ENCODE measurements at regions not wholly inside any gene's neighbourhood (a gene's known extent, or its start where the extent isn't known, plus 50 kb on each side); places are given as distances from the start of the nearest gene placed in this dataset.
A peak's percentile ranks its signal among the peaks of the same experiment; 100 is the strongest.

DNA sequence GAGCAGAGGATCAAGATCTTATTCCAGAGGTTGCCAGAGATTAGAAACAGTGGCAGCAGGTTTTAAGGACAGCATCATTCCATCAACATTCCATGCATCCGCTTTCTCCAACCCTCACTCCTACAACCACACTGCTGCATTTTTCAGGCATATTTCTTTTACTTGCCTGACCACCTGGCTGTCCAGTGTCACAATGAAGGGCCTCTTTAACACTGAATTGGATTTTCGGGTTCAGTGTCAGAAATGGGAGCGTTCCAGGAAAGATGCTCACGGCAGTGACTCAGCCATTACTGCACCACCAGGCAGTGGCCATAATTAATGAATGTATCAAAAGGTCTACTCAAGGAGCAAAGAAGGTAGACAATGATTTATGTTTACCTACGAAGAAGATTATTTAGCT is 200.4 kb upstream of the ESRRG start:
- TF ChIP-seq, protein P1, sequence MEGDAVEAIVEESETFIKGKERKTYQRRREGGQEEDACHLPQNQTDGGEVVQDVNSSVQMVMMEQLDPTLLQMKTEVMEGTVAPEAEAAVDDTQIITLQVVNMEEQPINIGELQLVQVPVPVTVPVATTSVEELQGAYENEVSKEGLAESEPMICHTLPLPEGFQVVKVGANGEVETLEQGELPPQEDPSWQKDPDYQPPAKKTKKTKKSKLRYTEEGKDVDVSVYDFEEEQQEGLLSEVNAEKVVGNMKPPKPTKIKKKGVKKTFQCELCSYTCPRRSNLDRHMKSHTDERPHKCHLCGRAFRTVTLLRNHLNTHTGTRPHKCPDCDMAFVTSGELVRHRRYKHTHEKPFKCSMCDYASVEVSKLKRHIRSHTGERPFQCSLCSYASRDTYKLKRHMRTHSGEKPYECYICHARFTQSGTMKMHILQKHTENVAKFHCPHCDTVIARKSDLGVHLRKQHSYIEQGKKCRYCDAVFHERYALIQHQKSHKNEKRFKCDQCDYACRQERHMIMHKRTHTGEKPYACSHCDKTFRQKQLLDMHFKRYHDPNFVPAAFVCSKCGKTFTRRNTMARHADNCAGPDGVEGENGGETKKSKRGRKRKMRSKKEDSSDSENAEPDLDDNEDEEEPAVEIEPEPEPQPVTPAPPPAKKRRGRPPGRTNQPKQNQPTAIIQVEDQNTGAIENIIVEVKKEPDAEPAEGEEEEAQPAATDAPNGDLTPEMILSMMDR (IDR thresholded peaks at IDR 0.05; ENCODE audit: low read depth, low read length): no peak
- Histone ChIP-seq H3K27me3 (no peaks in the 10 kb centered on the region), H3K27ac (no peak overlapping the region), H3K4me3 (no peak overlapping the region), H3K36me3 (no peaks in the 10 kb centered on the region), H3K9me3 (ENCODE audit: low read depth) (no peaks in the 10 kb centered on the region), H3K4me1 (ENCODE audit: low read depth) (peaks cover 39% of the 10 kb centered on the region)
- no peak for DNase-seq (ENCODE audit: low read depth in 1 of 2, low spot score in 1 of 2)

- Histone ChIP-seq H3K4me3 (no peak overlapping the region), H3K4me1 (ENCODE audit: low read depth) (peaks cover 40% of the 10 kb centered on the region), H3K27ac (no peak overlapping the region), H3K27me3 (no peaks in the 10 kb centered on the region), H3K36me3 (no peaks in the 10 kb centered on the region), H3K9me3 (ENCODE audit: low read depth) (no peaks in the 10 kb centered on the region)
- TF ChIP-seq, protein P1 (IDR thresholded peaks at IDR 0.05; ENCODE audit: low read depth, low read length): no peak
- no peak for DNase-seq (ENCODE audit: low read depth in 1 of 2, low spot score in 1 of 2)
These were observed 199.2 kb upstream of the ESRRG start for GRCh38 chr1:216922406-216922805.

DNA sequence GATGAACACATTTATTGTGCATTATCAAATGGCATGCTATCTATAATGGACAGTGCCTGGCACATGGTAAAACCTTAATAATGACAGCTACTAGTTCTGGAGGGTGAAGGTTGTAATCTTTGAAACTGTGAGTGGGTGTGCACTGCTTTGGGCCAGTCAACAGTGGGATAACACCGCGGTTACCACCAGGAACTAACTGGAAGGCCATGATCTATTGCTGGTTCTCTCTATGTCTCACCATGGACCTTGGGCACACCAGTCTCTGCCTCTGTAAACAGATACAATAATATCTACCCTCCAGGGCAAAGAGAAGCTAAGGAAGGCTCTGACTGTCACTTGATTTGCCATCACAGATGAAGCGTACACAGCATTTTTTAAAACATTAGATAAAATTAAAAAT is 198.6 kb upstream of the ESRRG start:
- H3K4me1 ChIP-seq (ENCODE audit: low read depth): peaks cover 40% of the 10 kb centered on the region
- peak overlapping the region; percentile 7 for H3K27ac ChIP-seq
- no peak for DNase-seq (ENCODE audit: low read depth in 1 of 2, low spot score in 1 of 2)
- H3K9me3 ChIP-seq (ENCODE audit: low read depth): no peaks in the 10 kb centered on the region
- no peaks in the 10 kb centered on the region for H3K27me3 ChIP-seq
- no peak overlapping the region for H3K4me3 ChIP-seq
- TF ChIP-seq, protein P1 (IDR thresholded peaks at IDR 0.05; ENCODE audit: low read depth, low read length): no peak
- H3K36me3 ChIP-seq: no peaks in the 10 kb centered on the region

GRCh38 chr1:216919060-216919970 is 196.1 kb upstream of the ESRRG start:
- Histone ChIP-seq H3K4me3 (no peak overlapping the region), H3K36me3 (no peaks in the 10 kb centered on the region), H3K4me1 (ENCODE audit: low read depth) (peaks cover 52% of the 10 kb centered on the region), H3K27ac (no peak overlapping the region), H3K27me3 (no peaks in the 10 kb centered on the region), H3K9me3 (ENCODE audit: low read depth) (no peaks in the 10 kb centered on the region)
- no peak for DNase-seq (ENCODE audit: low read depth in 1 of 2, low spot score in 1 of 2)
- TF ChIP-seq, protein P1 (IDR thresholded peaks at IDR 0.05; ENCODE audit: low read depth, low read length): no peak

GRCh38 chr1:216916890-216917438 is 193.7 kb upstream of the ESRRG start:
- H3K36me3 ChIP-seq: no peaks in the 10 kb centered on the region
- H3K4me3 ChIP-seq: no peak overlapping the region
- no peaks in the 10 kb centered on the region for H3K27me3 ChIP-seq
- H3K27ac ChIP-seq: peak overlapping the region; percentile 77
- TF ChIP-seq, protein P1 (IDR thresholded peaks at IDR 0.05; ENCODE audit: low read depth, low read length): no peak
- H3K9me3 ChIP-seq (ENCODE audit: low read depth): no peaks in the 10 kb centered on the region
- peaks cover 59% of the 10 kb centered on the region for H3K4me1 ChIP-seq (ENCODE audit: low read depth)
- peak in 1 of 2 donors; percentile 52 for DNase-seq (ENCODE audit: low read depth in 1 of 2, low spot score in 1 of 2)

Measured in cardiac muscle cell (in vitro differentiated cells and primary cell).